Hepatocyte (in vitro differentiated cells): ENCODE measurements at regions not wholly inside any gene's neighbourhood (a gene's known extent, or its start where the extent isn't known, plus 50 kb on each side); places are given as distances from the start of the nearest gene placed in this dataset.

Source experiments
- EZH2 ChIP-seq: fragments of 200-600 bp; sonication (generic); IDR thresholded peaks from 2 replicates; pipeline ENCODE4 v1.6.1; 2016; ENCODE audit warnings: antibody characterized with exemption, mild to moderate bottlenecking, borderline replicate concordance
- EZH2phosphoT487 ChIP-seq: fragments of 200-600 bp; sonication (generic); IDR thresholded peaks from one replicate; pipeline ENCODE4 v1.6.1; 2018; ENCODE audit warnings: antibody characterized with exemption, mild to moderate bottlenecking, low read depth, moderate library complexity; ENCODE audit not compliant: unreplicated experiment, severe bottlenecking
- TF ChIP-seq, protein P1 (sequence below): fragments of 200-600 bp; sonication (generic); IDR thresholded peaks from 2 replicates; pipeline ENCODE4 v1.5.1; 2016; ENCODE audit warnings: antibody characterized with exemption, mild to moderate bottlenecking; ENCODE audit not compliant: poor library complexity

GRCh38 chr7:142590830-142591457, 158.3 kb upstream of the PRSS1 start:
- TF ChIP-seq, protein P1, sequence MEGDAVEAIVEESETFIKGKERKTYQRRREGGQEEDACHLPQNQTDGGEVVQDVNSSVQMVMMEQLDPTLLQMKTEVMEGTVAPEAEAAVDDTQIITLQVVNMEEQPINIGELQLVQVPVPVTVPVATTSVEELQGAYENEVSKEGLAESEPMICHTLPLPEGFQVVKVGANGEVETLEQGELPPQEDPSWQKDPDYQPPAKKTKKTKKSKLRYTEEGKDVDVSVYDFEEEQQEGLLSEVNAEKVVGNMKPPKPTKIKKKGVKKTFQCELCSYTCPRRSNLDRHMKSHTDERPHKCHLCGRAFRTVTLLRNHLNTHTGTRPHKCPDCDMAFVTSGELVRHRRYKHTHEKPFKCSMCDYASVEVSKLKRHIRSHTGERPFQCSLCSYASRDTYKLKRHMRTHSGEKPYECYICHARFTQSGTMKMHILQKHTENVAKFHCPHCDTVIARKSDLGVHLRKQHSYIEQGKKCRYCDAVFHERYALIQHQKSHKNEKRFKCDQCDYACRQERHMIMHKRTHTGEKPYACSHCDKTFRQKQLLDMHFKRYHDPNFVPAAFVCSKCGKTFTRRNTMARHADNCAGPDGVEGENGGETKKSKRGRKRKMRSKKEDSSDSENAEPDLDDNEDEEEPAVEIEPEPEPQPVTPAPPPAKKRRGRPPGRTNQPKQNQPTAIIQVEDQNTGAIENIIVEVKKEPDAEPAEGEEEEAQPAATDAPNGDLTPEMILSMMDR: no peak
- TF ChIP-seq EZH2 (no peak), EZH2phosphoT487 (no peak)
